ENCODE measurements at regions not wholly inside any gene's neighbourhood (a gene's known extent, or its start where the extent isn't known, plus 50 kb on each side); places are given as distances from the start of the nearest gene placed in this dataset.
"Not testable (repeated sequence)": the region's sequence is repeated elsewhere in the genome, so short reads cannot be mapped to it uniquely, and the experiment has no call there.

DNA sequence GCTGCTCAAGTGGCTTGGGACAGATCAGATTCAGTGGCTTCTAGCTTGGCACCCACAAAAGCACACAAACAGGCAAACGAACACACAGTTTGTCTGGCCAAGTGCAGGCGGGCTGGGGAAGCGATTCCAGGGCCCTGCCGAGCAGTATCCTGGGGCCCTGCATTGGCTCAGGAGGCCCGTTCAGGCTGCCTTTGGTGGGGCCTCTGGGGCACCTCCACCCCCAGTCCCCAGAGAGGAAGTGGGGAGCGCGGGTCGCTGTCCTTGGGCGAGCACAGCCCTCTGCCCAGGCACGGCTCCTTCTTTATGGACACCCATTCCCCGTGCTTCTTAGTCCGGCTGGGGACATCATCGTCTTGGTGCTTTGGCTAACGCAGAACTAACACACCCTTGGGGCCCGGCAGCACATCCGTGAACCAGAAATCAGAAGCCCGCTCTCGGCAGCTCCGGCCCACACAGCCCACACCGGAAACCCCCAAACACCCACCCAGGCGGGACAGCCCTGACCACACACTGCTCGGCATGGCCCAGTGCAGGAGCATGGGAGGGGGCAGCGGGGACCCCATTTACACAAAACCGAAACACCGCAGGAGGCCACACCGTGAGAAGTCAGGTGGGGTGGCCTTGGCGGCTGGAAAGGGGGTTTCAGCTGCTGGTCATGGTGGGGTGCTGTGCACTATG lies 4364.5 kb upstream of the TPTE start:
- not testable (repeated sequence) for H3K4me3 ChIP-seq; H3K27ac ChIP-seq; H3K9me3 ChIP-seq (ENCODE audit: low read depth, low read length); H3K36me3 ChIP-seq (ENCODE audit: insufficient read depth, low read length); DNase-seq (ENCODE audit: low read depth, low spot score); H3K9ac ChIP-seq (ENCODE audit: insufficient read length)

GRCh38 chr21:6157515-6157914 lies 4363.9 kb upstream of the TPTE start:
- not testable (repeated sequence) for H3K27ac ChIP-seq; H3K36me3 ChIP-seq (ENCODE audit: insufficient read depth, low read length); H3K9ac ChIP-seq (ENCODE audit: insufficient read length); H3K4me3 ChIP-seq; DNase-seq (ENCODE audit: low read depth, low spot score); H3K9me3 ChIP-seq (ENCODE audit: low read depth, low read length)

DNA sequence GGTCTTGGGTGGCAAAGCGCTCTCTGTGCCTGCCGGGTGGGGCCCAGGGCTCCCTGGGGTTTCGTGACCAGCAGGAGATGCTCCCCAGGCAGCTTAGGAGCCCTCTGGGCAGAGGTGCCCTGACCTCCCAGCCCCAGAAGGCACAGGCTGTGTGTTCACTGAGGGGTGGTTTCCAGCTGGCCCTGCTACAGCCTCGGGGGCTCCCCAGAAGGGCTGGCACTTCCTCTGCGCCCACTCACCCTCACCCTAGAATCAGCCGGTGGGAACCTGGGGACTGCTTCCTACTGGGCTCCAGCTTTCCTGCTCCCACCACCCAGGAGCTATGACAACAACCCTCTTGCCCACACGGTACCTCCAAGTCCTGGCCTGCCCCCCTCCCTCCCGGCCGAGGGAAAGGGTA lies 4363.2 kb upstream of the TPTE start:
- H3K9ac ChIP-seq (ENCODE audit: insufficient read length); H3K9me3 ChIP-seq (ENCODE audit: low read depth, low read length); H3K27ac ChIP-seq; H3K4me3 ChIP-seq; H3K36me3 ChIP-seq (ENCODE audit: insufficient read depth, low read length); DNase-seq (ENCODE audit: low read depth, low spot score): not testable (repeated sequence)

All from SK-N-MC (cell line).